Panc1 (cell line): ENCODE measurements at regions not wholly inside any gene's neighbourhood (a gene's known extent, or its start where the extent isn't known, plus 50 kb on each side); places are given as distances from the start of the nearest gene placed in this dataset.
"Not testable (repeated sequence)": the region's sequence is repeated elsewhere in the genome, so short reads cannot be mapped to it uniquely, and the experiment has no call there.

Experiments
- ATAC-seq: fragments of 200-7000 bp; cut with Tn5 transposase; 2 replicates; pipeline ENCODE4 v1.9.1; 2020; ENCODE audit warnings: mild to moderate bottlenecking, moderate library complexity
- BruUV-seq: library from RNA; stranded (reverse); fragments of 400-500 nt; replicated peaks from 2 replicates; lab custom pipeline; 2021; lab: Mats Ljungman, UMichigan
- CTCF ChIA-PET: fragments of 300-600 bp; sonication (Branson Sonifier 250); formaldehyde crosslinking; loops from one replicate; lab custom pipeline; 2022; ENCODE audit warnings: antibody characterized with exemption; lab: Charles Lee
- POLR2A ChIA-PET: fragments of 300-600 bp; sonication (Branson Sonifier 250); formaldehyde crosslinking; loops from one replicate; lab custom pipeline; 2022; ENCODE audit warnings: antibody characterized with exemption; lab: Charles Lee
- DNase-seq: peaks from one replicate; pipeline ENCODE4 v3.0.0-alpha.2; 2010; ENCODE audit warnings: low read depth, low spot score
- H3K27ac ChIP-seq: 2 replicates; pipeline ENCODE4 v1.5.1; 2011; ENCODE audit warnings: mild to moderate bottlenecking, low read length, inconsistent platforms
- H3K27me3 ChIP-seq: fragments of 200-500 bp; sonication (Bioruptor generic); 2 replicates; pipeline ENCODE4 v1.6.0; 2014; ENCODE audit warnings: low read length, inconsistent platforms; ENCODE audit not compliant: control insufficient read depth, insufficient read depth
- H3K36me3 ChIP-seq: fragments of 200-500 bp; sonication (Bioruptor generic); 2 replicates; pipeline ENCODE4 v1.5.1; 2014; ENCODE audit warnings: inconsistent platforms, mild to moderate bottlenecking, low read length, moderate library complexity; ENCODE audit not compliant: control insufficient read depth, insufficient read depth
- H3K4me1 ChIP-seq: 2 replicates; pipeline ENCODE4 v1.5.1; 2011; ENCODE audit warnings: inconsistent platforms, mild to moderate bottlenecking, low read length, moderate library complexity; ENCODE audit not compliant: control insufficient read depth, insufficient read depth
- H3K4me3 ChIP-seq, 2 experiments: 2 replicates each; pipeline ENCODE4 v1.5.1; 2011 to 2012; ENCODE audit warnings: low read depth in 2 of 2, low read length in 2 of 2, mild to moderate bottlenecking in 2 of 2, inconsistent platforms in 1 of 2, moderate library complexity in 1 of 2
- H3K9me3 ChIP-seq: fragments of 200-500 bp; sonication (Bioruptor generic); 2 replicates; pipeline ENCODE4 v1.5.1; 2014; ENCODE audit warnings: low read depth, mild to moderate bottlenecking, inconsistent platforms, low read length, moderate library complexity; ENCODE audit not compliant: control insufficient read depth, insufficient read depth
- POLR2AphosphoS5 ChIP-seq: IDR thresholded peaks from 2 replicates; pipeline ENCODE4 v1.6.1; 2012; ENCODE audit warnings: mild to moderate bottlenecking, low read depth, low read length, moderate library complexity
- SIN3A ChIP-seq: IDR thresholded peaks from 2 replicates; pipeline ENCODE4 v1.6.1; 2012; ENCODE audit warnings: low read depth, mild to moderate bottlenecking, low read length, moderate library complexity, borderline replicate concordance; ENCODE audit not compliant: insufficient read depth
- in situ Hi-C: cut with HindIII; loops from 2 replicates; pipeline ENCODE4 v1.10.0; 2016; ENCODE audit warnings: low sequenced_read_pairs, low pct_unique_long_range_greater_than_20kb
- intact Hi-C: fragments of 100-400 bp; cut with micrococcal nuclease; formaldehyde crosslinking; loops from one replicate; pipeline ENCODE4 v1.10.0; 2022; ENCODE audit not compliant: unreplicated experiment
- TF ChIP-seq, protein P1 (sequence below): fragments of 450-650 bp; IDR thresholded peaks from 2 replicates; pipeline ENCODE4 v1.5.1; 2017; ENCODE audit warnings: mild to moderate bottlenecking
- TF ChIP-seq, protein P2 (sequence below), 2 experiments: IDR thresholded peaks; 2 replicates each; pipeline ENCODE4 v1.6.1; 2011 to 2012; ENCODE audit warnings: low read depth in 2 of 2, control low read depth in 1 of 2, low read length in 1 of 2, mild to moderate bottlenecking in 1 of 2, moderate library complexity in 1 of 2; ENCODE audit not compliant: insufficient read depth in 1 of 2

DNA sequence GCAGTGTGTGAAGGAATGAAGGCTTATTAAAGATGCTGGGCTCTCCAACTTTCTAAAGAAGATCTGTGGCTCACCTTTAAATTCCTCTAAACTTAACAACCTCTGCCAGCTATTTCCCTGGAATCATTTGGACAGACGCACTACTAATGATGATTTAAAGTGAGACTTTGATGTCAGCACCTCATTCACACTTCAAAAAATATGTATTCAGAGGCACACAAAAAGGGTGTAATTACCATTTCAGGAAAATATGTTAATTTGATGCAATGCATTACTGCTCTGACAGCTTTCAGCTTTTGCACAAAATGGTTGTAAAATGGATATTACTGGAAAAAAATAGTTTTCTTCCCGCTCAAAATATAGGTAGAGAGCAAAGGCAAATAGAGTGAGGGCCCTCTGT lies 423.9 kb upstream of the ASIC2 start:
- POLR2A ChIA-PET, result no interaction called here

DNA sequence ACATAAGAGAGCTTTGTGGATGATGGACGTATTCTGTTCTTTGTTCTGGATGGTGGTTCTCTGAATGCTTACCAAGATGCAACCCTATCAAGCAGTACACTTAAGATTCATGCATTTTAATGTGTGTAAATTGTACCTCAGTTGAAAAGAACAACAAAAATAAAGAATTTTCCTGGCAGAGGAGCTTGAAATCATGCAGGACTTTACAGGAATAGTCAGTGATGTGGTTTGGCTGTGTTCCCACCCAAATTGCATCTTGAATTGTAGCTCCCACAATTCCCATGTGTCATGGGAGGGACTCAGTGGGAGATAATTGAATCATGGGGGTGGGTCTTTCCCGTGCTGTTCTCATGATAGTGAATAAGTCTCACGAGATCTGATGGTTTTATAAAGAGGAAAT lies 430.6 kb upstream of the ASIC2 start:
- CTCF ChIA-PET, H3K27ac ChIP-seq, ATAC-seq, BruUV-seq, POLR2A ChIA-PET, H3K4me3 ChIP-seq, in situ Hi-C loops, H3K36me3 ChIP-seq, H3K27me3 ChIP-seq, H3K9me3 ChIP-seq, H3K4me1 ChIP-seq, DNase-seq, intact Hi-C loops: not testable (repeated sequence)

More for the DNA sequence above, 423.9 kb upstream of the ASIC2 start:
- in situ Hi-C loops, result no loop called here
- peaks cover 2% of the 10 kb centered on the region for H3K27me3 ChIP-seq
- no peaks in the 10 kb centered on the region for H3K4me1 ChIP-seq
- no peak overlapping the region for H3K27ac ChIP-seq
- intact Hi-C loops, result no loop called here
- ATAC-seq (no peak), DNase-seq (no peak)
- no peak overlapping the region for H3K4me3 ChIP-seq
- CTCF ChIA-PET, result no interaction called here
- BruUV-seq, result no TSS peak
- H3K36me3 ChIP-seq, result no peaks in the 10 kb centered on the region
- H3K9me3 ChIP-seq, result no peaks in the 10 kb centered on the region
- no peak for TF ChIP-seq SIN3A
- TF ChIP-seq, protein P1, sequence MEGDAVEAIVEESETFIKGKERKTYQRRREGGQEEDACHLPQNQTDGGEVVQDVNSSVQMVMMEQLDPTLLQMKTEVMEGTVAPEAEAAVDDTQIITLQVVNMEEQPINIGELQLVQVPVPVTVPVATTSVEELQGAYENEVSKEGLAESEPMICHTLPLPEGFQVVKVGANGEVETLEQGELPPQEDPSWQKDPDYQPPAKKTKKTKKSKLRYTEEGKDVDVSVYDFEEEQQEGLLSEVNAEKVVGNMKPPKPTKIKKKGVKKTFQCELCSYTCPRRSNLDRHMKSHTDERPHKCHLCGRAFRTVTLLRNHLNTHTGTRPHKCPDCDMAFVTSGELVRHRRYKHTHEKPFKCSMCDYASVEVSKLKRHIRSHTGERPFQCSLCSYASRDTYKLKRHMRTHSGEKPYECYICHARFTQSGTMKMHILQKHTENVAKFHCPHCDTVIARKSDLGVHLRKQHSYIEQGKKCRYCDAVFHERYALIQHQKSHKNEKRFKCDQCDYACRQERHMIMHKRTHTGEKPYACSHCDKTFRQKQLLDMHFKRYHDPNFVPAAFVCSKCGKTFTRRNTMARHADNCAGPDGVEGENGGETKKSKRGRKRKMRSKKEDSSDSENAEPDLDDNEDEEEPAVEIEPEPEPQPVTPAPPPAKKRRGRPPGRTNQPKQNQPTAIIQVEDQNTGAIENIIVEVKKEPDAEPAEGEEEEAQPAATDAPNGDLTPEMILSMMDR, result no peak

DNA sequence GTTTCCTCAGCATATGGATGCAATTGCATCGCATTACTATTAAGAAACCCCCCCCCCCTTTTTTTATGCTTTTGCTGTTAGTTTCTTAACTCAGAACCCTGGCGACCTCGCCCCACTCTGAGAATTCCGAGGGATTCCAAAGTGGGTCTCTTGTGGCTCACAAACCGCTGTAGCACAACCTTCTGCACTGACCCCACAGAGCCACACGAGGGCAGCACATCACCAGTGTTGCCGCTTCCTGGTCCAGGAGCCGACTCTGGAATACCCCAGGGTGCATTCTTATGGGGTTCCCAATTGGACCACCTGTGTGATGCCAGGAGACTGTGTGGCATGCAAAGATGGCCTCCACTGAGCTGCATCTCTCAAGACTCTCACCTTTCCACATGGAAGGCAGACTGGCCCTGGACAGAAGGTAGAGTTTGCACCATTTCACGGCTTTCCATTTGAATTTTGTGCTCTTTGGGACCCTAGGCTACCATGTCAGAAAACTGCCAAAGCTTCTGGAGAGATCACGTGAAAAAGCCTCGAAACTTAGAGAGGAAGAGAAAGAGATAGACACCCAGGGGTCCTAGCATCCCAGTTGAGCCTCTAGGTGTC lies 432.7 kb upstream of the ASIC2 start:
- no peak for DNase-seq
- no peak overlapping the region for H3K4me3 ChIP-seq
- POLR2A ChIA-PET, result no interaction called here
- CTCF ChIA-PET, result interaction anchor here (1.2 kb wide), 1 partner anchor 25 kb away, joined by 4 read pairs; no protein-coding TSS in a partner anchor
- in situ Hi-C loops, result no loop called here
- peaks cover 5% of the 10 kb centered on the region; the same call in 1 of the 2 replicates for H3K27me3 ChIP-seq
- peak; percentile 74; the same call in 1 of the 2 replicates for ATAC-seq
- BruUV-seq, result no TSS peak
- H3K9me3 ChIP-seq, result no peaks in the 10 kb centered on the region
- intact Hi-C loops, result no loop called here
- no peaks in the 10 kb centered on the region for H3K36me3 ChIP-seq
- H3K27ac ChIP-seq, result no peak overlapping the region
- TF ChIP-seq, protein P2, sequence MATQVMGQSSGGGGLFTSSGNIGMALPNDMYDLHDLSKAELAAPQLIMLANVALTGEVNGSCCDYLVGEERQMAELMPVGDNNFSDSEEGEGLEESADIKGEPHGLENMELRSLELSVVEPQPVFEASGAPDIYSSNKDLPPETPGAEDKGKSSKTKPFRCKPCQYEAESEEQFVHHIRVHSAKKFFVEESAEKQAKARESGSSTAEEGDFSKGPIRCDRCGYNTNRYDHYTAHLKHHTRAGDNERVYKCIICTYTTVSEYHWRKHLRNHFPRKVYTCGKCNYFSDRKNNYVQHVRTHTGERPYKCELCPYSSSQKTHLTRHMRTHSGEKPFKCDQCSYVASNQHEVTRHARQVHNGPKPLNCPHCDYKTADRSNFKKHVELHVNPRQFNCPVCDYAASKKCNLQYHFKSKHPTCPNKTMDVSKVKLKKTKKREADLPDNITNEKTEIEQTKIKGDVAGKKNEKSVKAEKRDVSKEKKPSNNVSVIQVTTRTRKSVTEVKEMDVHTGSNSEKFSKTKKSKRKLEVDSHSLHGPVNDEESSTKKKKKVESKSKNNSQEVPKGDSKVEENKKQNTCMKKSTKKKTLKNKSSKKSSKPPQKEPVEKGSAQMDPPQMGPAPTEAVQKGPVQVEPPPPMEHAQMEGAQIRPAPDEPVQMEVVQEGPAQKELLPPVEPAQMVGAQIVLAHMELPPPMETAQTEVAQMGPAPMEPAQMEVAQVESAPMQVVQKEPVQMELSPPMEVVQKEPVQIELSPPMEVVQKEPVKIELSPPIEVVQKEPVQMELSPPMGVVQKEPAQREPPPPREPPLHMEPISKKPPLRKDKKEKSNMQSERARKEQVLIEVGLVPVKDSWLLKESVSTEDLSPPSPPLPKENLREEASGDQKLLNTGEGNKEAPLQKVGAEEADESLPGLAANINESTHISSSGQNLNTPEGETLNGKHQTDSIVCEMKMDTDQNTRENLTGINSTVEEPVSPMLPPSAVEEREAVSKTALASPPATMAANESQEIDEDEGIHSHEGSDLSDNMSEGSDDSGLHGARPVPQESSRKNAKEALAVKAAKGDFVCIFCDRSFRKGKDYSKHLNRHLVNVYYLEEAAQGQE (IDR thresholded peaks at IDR 0.05; ENCODE audit: insufficient read depth in 1 of 2, low read depth in 2 of 2, low read length in 1 of 2), result no peak
- TF ChIP-seq POLR2AphosphoS5, result no peak
- TF ChIP-seq SIN3A, result no peak
- TF ChIP-seq, protein P1, result peak; percentile 72
- H3K4me1 ChIP-seq, result no peaks in the 10 kb centered on the region
